Trophoblast cell (in vitro differentiated cells and primary cell): ENCODE measurements at regions not wholly inside any gene's neighbourhood (a gene's known extent, or its start where the extent isn't known, plus 50 kb on each side); places are given as distances from the start of the nearest gene placed in this dataset.

Experiments used
- DNase-seq, 2 donors: peaks; one replicate each; pipeline ENCODE4 v3.0.0-alpha.2; 2016
- H2AFZ ChIP-seq: 2 replicates; pipeline ENCODE4 v1.6.1; 2013; ENCODE audit warnings: low read length, moderate library complexity, mild to moderate bottlenecking; ENCODE audit not compliant: insufficient read depth, poor library complexity
- H2AK5ac ChIP-seq: 2 replicates; pipeline ENCODE4 v1.6.1; 2013; ENCODE audit warnings: mild to moderate bottlenecking, low read length
- H2BK120ac ChIP-seq: 2 replicates; pipeline ENCODE4 v1.6.1; 2013; ENCODE audit warnings: low read length, mild to moderate bottlenecking, moderate library complexity; ENCODE audit not compliant: insufficient read depth, poor library complexity
- H2BK12ac ChIP-seq: 2 replicates; pipeline ENCODE4 v1.6.1; 2013; ENCODE audit warnings: mild to moderate bottlenecking, low read length, moderate library complexity
- H2BK5ac ChIP-seq: 2 replicates; pipeline ENCODE4 v1.6.1; 2013; ENCODE audit warnings: low read length, low read depth, moderate library complexity, mild to moderate bottlenecking; ENCODE audit not compliant: poor library complexity
- H3K14ac ChIP-seq: 2 replicates; pipeline ENCODE4 v1.6.1; 2013; ENCODE audit warnings: mild to moderate bottlenecking, low read length
- H3K18ac ChIP-seq: 2 replicates; pipeline ENCODE4 v1.6.1; 2013; ENCODE audit warnings: mild to moderate bottlenecking, low read length
- H3K23ac ChIP-seq: 2 replicates; pipeline ENCODE4 v1.6.1; 2013; ENCODE audit warnings: low read length
- H3K27ac ChIP-seq: 2 replicates; pipeline ENCODE4 v1.5.1; 2013; ENCODE audit warnings: low read depth, mild to moderate bottlenecking, inconsistent platforms, low read length, moderate library complexity
- H3K27me3 ChIP-seq: 2 replicates; pipeline ENCODE4 v1.6.1; 2013; ENCODE audit warnings: inconsistent platforms, mild to moderate bottlenecking, low read length, moderate library complexity; ENCODE audit not compliant: insufficient read depth
- H3K36me3 ChIP-seq, 2 experiments: 1 replicate in 1 of 2; 2 replicates in 1 of 2; pipeline ENCODE4 v1.6.1; 2013; ENCODE audit warnings: low read length in 2 of 2, mild to moderate bottlenecking in 2 of 2, moderate library complexity in 1 of 2; ENCODE audit not compliant: insufficient read depth in 2 of 2, control insufficient read depth in 1 of 2
- H3K4ac ChIP-seq: 2 replicates; pipeline ENCODE4 v1.6.1; 2013; ENCODE audit warnings: low read depth, mild to moderate bottlenecking, low read length, moderate library complexity
- H3K4me1 ChIP-seq, 2 experiments: 1 replicate in 1 of 2; 2 replicates in 1 of 2; pipeline ENCODE4 v1.6.1; 2013; ENCODE audit warnings: low read length in 2 of 2, mild to moderate bottlenecking in 2 of 2, moderate library complexity in 1 of 2; ENCODE audit not compliant: insufficient read depth in 2 of 2, control insufficient read depth in 1 of 2
- H3K4me2 ChIP-seq: 2 replicates; pipeline ENCODE4 v1.6.1; 2013; ENCODE audit warnings: inconsistent platforms, mild to moderate bottlenecking, low read length, moderate library complexity
- H3K4me3 ChIP-seq: 2 replicates; pipeline ENCODE4 v1.5.1; 2013; ENCODE audit warnings: mild to moderate bottlenecking, low read depth, low read length, inconsistent platforms
- H3K79me1 ChIP-seq: one replicate; pipeline ENCODE4 v1.6.1; 2013; ENCODE audit warnings: low read length
- H3K79me2 ChIP-seq: 2 replicates; pipeline ENCODE4 v1.6.1; 2013; ENCODE audit warnings: low read length, mild to moderate bottlenecking; ENCODE audit not compliant: control insufficient read depth, insufficient read depth, poor library complexity
- H3K9ac ChIP-seq: 2 replicates; pipeline ENCODE4 v1.6.1; 2013; ENCODE audit warnings: mild to moderate bottlenecking, low read length
- H3K9me3 ChIP-seq: 2 replicates; pipeline ENCODE4 v1.6.1; 2013; ENCODE audit warnings: low read depth, mild to moderate bottlenecking, control low read depth, inconsistent platforms, low read length; ENCODE audit not compliant: insufficient read depth
- H4K12ac ChIP-seq: 2 replicates; pipeline ENCODE4 v1.6.1; 2013; ENCODE audit warnings: low read depth, mild to moderate bottlenecking, low read length, moderate library complexity
- H4K8ac ChIP-seq: 2 replicates; pipeline ENCODE4 v1.6.1; 2013; ENCODE audit warnings: low read depth, mild to moderate bottlenecking, low read length, moderate library complexity
- H4K91ac ChIP-seq: one replicate; pipeline ENCODE4 v1.6.1; 2013; ENCODE audit warnings: low read depth, mild to moderate bottlenecking, low read length, moderate library complexity
- WGBS: extraction: QIAGEN DNeasy Blood & Tissue Kit; methylation state at CpG from one replicate; pipeline ENCODE4 v1.1.7; 2013; ENCODE audit warnings: missing lambda C conversion rate; ENCODE audit not compliant: insufficient read length, insufficient coverage; ENCODE audit errors: extremely low coverage; 5-methylcytosine and 5-hydroxymethylcytosine counted together

GRCh38 chr20:52332649-52333250 is 141.2 kb upstream of the ZFP64 start:
- H4K12ac ChIP-seq: no peak overlapping the region
- no peak overlapping the region for H3K4me3 ChIP-seq
- no peaks in the 10 kb centered on the region for H3K79me2 ChIP-seq
- H2BK12ac ChIP-seq: no peak overlapping the region
- no peak overlapping the region for H3K23ac ChIP-seq
- H3K9ac ChIP-seq: no peak overlapping the region
- H4K91ac ChIP-seq: no peak overlapping the region
- no peak overlapping the region for H2BK5ac ChIP-seq
- DNase-seq: no peak
- H2BK120ac ChIP-seq: no peak overlapping the region
- H2AK5ac ChIP-seq: no peak overlapping the region
- no peaks in the 10 kb centered on the region for H3K4me1 ChIP-seq
- no CpG with 5 or more reads among the region's 2 CpGs for WGBS
- no peak overlapping the region for H3K14ac ChIP-seq
- no peaks in the 10 kb centered on the region for H3K9me3 ChIP-seq
- H3K36me3 ChIP-seq: no peaks in the 10 kb centered on the region
- H3K79me1 ChIP-seq: no peaks in the 10 kb centered on the region
- no peak overlapping the region for H3K4ac ChIP-seq
- H3K4me2 ChIP-seq: no peak overlapping the region
- H3K18ac ChIP-seq: no peak overlapping the region
- H3K27me3 ChIP-seq: no peaks in the 10 kb centered on the region
- H2AFZ ChIP-seq: no peak overlapping the region
- no peak overlapping the region for H4K8ac ChIP-seq
- no peak overlapping the region for H3K27ac ChIP-seq

- Histone ChIP-seq H2AFZ (no peak overlapping the region), H4K91ac (no peak overlapping the region)
Observed at GRCh38 chr20:52332230-52332629, 140.7 kb upstream of the ZFP64 start.

GRCh38 chr20:52331655-52332054 is 140.1 kb upstream of the ZFP64 start:
- Histone ChIP-seq H2AK5ac (no peak overlapping the region), H2BK120ac (no peak overlapping the region), H3K36me3 (no peaks in the 10 kb centered on the region), H3K27me3 (no peaks in the 10 kb centered on the region), H2BK5ac (no peak overlapping the region), H3K23ac (no peak overlapping the region), H3K79me1 (no peaks in the 10 kb centered on the region), H3K9ac (no peak overlapping the region), H3K4me3 (no peak overlapping the region), H4K8ac (no peak overlapping the region), H3K4me1 (no peaks in the 10 kb centered on the region), H3K27ac (no peak overlapping the region), H2BK12ac (no peak overlapping the region), H3K18ac (no peak overlapping the region), H2AFZ (no peak overlapping the region), H3K4ac (no peak overlapping the region), H3K79me2 (no peaks in the 10 kb centered on the region), H3K14ac (no peak overlapping the region), H4K12ac (no peak overlapping the region), H3K9me3 (no peaks in the 10 kb centered on the region), H4K91ac (no peak overlapping the region), H3K4me2 (no peak overlapping the region)
- no peak for DNase-seq
- WGBS: no CpG with 5 or more reads among the region's 2 CpGs

More at GRCh38 chr20:52332230-52332629, 140.7 kb upstream of the ZFP64 start:
- Histone ChIP-seq H3K27ac (no peak overlapping the region), H3K4ac (no peak overlapping the region), H3K27me3 (no peaks in the 10 kb centered on the region), H4K12ac (no peak overlapping the region), H3K18ac (no peak overlapping the region), H3K9ac (no peak overlapping the region), H3K4me3 (no peak overlapping the region), H3K4me1 (no peaks in the 10 kb centered on the region), H2AK5ac (no peak overlapping the region), H3K79me1 (no peaks in the 10 kb centered on the region), H3K4me2 (no peak overlapping the region), H3K9me3 (no peaks in the 10 kb centered on the region), H3K79me2 (no peaks in the 10 kb centered on the region), H2BK120ac (no peak overlapping the region), H3K14ac (no peak overlapping the region), H3K36me3 (no peaks in the 10 kb centered on the region), H3K23ac (no peak overlapping the region), H4K8ac (no peak overlapping the region), H2BK5ac (no peak overlapping the region), H2BK12ac (no peak overlapping the region)
- no peak for DNase-seq
- WGBS: no CpG with 5 or more reads among the region's 1 CpG

- no peaks in the 10 kb centered on the region for H3K27me3 ChIP-seq
- H3K4me1 ChIP-seq: no peaks in the 10 kb centered on the region
- H3K4me2 ChIP-seq: no peak overlapping the region
- no peak overlapping the region for H2AFZ ChIP-seq
- H3K23ac ChIP-seq: no peak overlapping the region
- peaks cover 1% of the 10 kb centered on the region for H3K9me3 ChIP-seq
- no peak overlapping the region for H2BK12ac ChIP-seq
- no peaks in the 10 kb centered on the region for H3K79me2 ChIP-seq
- H4K91ac ChIP-seq: no peak overlapping the region
- H3K14ac ChIP-seq: no peak overlapping the region
- H2AK5ac ChIP-seq: no peak overlapping the region
- no peak overlapping the region for H4K12ac ChIP-seq
- H3K18ac ChIP-seq: no peak overlapping the region
- no CpG with 5 or more reads among the region's 3 CpGs for WGBS
- DNase-seq: no peak
- no peak overlapping the region for H2BK5ac ChIP-seq
- no peak overlapping the region for H3K4me3 ChIP-seq
- H3K9ac ChIP-seq: no peak overlapping the region
- no peaks in the 10 kb centered on the region for H3K36me3 ChIP-seq
- H4K8ac ChIP-seq: no peak overlapping the region
- H2BK120ac ChIP-seq: no peak overlapping the region
- H3K79me1 ChIP-seq: no peaks in the 10 kb centered on the region
- no peak overlapping the region for H3K27ac ChIP-seq
- H3K4ac ChIP-seq: no peak overlapping the region
Observed at GRCh38 chr20:52321396-52321795, 129.8 kb upstream of the ZFP64 start.
